SH-SY5Y (cell line): ENCODE measurements at regions not wholly inside any gene's neighbourhood (a gene's known extent, or its start where the extent isn't known, plus 50 kb on each side); places are given as distances from the start of the nearest gene placed in this dataset.

ENCODE experiments used
- GATA2 ChIP-seq: IDR thresholded peaks from 2 replicates; pipeline ENCODE4 v1.6.1; 2011; ENCODE audit warnings: mild to moderate bottlenecking, low read depth, low read length
- GATA3 ChIP-seq: IDR thresholded peaks from 2 replicates; pipeline ENCODE4 v1.6.1; 2011; ENCODE audit warnings: low read depth, mild to moderate bottlenecking, low read length, moderate library complexity

GRCh38 chr7:68121655-68122054 lies 1125.0 kb downstream of the TYW1 start:
- TF ChIP-seq GATA2 (peak; percentile 99), GATA3 (peak; percentile 93)
